ENCODE measurements at regions not wholly inside any gene's neighbourhood (a gene's known extent, or its start where the extent isn't known, plus 50 kb on each side); places are given as distances from the start of the nearest gene placed in this dataset.
"Not testable (repeated sequence)": the region's sequence is repeated elsewhere in the genome, so short reads cannot be mapped to it uniquely, and the experiment has no call there.

GRCh38 chr4:154117726-154118125 is 328.8 kb upstream of the SFRP2 start:
- TF ChIP-seq EZH2 (IDR thresholded peaks at IDR 0.05; ENCODE audit: low read length, unreplicated experiment); CTCF (conservative IDR thresholded peaks at IDR 0.05; ENCODE audit: low read depth, low read length); EZH2phosphoT487 (IDR thresholded peaks at IDR 0.05; ENCODE audit: borderline replicate concordance, low read length): not testable (repeated sequence)
